Activated T-helper 9 cell treated with anti-CD3 and anti-CD28 coated beads, Interleukin-2, amount 50 U/mL, for 16 hours (primary cell): ENCODE measurements at regions not wholly inside any gene's neighbourhood (a gene's known extent, or its start where the extent isn't known, plus 50 kb on each side); places are given as distances from the start of the nearest gene placed in this dataset.

Experiments used
- DNase-seq: peaks from one replicate; pipeline ENCODE4 v3.0.0-alpha.2; 2020; ENCODE audit warnings: low read depth

DNA sequence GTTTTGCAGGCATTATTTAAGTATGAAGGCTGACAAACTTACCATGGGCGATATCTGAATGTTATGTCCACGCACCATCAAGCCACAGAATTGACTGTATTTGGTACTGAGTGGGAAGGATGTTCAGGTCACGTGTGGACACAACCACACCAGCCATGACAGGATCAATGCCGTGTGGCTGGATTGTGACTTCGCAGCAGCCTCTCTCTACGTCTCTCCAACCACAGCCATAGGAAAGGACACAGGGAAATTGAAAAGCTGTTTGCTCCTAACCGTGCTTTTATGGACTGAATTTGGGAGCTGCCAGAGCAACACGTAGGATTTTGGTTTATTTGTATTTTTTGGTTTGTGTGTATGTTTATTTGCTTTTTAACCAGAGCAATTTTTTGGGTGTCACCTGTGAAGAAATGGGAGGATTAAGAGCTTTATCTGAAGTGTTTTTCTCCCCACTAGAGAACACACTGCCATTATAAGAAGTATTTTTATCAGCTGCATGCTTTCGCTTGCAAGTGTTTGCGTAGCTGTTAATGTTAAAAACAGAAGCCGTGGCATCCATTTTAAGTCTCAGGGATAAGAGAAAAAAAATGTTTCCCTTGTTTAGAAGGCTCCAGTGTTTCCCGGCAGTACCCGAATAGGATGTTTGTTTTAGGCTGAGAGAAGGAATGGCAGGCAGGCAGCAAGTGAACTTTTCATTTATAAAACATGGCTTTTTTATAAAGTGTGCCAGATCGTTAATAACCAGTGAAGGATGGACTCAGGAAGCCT, 401.1 kb upstream of the NFE2L3 start:
- DNase-seq = no peak

DNA sequence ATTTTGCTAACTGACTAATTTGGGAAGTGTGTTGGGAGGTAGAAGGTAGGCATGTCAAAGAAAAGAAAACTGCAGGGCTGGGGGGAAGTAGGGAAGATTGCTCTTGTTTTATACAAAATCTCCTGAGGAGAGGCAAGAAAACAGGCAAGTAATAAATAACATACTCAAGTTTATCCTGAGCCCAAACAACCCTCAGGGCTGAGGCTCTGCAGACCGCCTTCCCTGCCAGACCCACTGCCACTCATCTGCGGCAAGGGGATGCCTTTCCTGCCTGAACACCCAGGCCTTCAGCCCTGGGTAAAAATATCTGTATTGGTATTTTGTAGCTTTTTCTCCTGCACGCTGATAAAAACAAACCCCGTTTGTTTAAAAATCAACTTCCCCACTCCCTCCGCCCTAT, 399.8 kb upstream of the NFE2L3 start:
- DNase-seq = no peak

DNA sequence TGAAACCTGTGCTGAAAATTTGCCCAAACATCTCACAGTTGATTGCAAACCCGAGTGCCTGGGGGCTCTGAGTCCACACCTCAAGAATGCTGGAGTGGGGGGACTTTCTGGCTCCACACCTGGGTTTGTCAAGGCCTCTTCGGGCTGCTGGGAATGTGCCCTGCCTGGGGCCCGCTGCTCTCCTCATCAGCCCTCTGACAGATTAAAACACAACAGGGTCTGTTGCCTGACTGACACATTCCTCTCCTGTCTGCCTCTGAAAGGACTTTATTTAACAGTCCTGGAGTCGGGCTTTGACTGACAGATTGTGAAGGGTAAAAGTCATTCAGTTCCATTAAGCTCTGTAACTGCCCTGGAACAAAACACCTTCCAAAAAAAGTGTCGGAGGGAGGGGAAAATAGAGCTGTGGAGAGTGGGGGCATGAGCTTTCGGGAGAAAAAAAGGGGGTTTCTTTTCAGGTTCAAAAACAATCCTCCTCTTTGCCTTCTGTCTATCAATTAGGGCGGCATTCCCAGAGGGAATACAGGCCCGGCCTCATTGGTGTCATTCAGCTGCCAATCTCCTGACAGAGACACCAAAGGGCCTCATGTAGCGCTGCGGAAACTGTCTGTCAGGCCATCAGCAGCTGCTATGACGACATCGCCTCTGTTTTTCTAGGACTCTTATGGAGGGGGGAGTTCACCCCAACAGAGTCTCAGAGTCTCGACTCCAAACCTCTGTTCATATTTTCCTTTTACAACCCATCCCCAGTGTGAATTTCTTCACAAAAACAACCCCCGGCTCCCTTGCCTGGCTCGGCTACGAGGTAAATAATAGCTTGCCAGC, 398.8 kb upstream of the NFE2L3 start:
- no peak for DNase-seq

DNA sequence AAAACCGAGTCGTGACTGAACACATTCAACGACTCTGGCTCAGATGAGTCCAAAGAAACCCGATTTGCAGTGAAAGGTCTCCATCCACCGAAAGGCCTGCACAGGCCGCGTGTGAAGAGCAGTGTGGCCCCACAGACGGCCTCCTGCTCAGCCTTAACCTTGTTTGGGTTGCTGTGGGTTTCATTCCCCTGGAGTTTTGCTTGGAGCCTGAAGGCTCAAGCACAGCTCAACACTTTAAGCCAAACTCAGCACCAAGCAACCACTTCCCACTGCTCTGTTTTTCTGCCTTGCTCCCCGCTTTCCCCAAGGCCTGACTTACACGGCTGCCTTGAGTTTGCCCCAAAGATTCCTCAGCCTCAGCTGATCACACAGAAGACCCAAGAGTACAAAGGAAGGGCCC, 398.2 kb upstream of the NFE2L3 start:
- no peak for DNase-seq

DNA sequence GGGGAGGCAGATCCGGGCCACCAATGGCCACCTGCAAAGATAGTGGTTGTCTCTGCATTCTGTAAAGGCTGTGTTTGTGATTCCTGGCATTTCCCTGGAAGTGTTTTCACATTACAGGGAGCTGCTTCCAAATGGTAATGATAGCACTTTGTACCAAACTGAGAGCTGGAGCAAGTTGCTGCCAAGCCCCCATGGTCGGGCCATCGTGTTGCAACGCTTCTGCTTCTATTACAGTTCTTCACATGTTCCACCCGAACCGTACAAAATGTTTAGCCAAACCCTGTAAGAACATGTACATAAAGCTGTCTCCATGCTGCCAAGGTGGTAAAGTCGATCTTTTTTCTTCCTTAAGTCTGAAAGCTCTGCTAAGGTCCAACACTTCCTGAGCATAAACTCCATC, 397.7 kb upstream of the NFE2L3 start:
- no peak for DNase-seq

DNA sequence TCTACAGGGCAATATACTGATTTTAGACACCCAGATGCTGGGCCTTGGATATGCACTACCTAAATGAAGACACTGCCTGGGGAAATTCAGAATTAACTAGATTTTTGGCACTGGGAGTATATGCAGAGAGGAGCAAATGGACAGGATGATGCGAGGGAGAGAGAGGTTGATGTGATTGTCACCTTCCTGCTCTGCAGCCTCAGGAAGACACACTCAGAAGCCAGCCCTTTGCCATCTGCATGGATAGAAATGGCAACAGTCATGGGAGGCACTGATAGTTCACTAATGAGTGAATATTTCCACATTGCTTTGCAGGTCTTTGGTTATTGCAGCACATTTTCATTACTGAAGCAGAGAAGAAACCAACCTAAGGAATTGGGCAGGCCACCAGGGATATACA, 397.2 kb upstream of the NFE2L3 start:
- DNase-seq = no peak

DNA sequence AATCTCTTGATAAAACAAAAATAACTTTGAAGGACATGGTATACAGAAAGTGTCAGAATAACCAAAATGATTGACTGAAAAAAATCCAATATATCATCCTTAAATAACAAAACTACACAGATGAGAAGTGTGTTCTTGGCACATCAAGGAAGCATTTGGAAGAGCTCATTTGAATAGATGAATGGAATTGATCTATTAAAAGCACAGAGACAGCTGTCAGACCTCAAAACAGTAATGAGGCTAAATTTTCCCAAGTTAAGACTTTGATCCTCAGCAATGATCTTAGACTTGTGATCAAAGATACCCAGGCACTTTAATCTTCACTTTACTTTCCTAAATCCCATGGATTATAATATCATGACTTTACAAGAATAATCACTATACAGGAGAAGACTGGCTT, 395.4 kb upstream of the NFE2L3 start:
- no peak for DNase-seq

DNA sequence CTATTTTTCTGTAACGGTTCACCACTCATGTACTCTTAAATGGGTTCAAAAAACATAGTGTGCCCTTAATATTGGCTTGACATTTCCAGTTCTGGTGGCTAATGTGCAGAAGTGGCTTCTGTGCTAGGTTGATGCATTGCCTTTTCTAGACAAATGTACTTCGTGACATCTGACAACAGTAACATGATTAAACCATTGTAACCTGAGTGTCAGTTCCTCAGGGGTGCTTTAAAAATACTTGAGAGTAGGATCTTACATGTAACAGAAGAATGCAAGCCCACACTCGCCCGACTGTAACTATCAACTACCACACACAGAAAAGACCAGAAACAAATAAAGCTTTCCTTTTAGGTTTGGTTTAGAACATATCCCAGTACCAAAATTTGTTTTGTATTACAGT, 393.4 kb upstream of the NFE2L3 start:
- no peak for DNase-seq

DNA sequence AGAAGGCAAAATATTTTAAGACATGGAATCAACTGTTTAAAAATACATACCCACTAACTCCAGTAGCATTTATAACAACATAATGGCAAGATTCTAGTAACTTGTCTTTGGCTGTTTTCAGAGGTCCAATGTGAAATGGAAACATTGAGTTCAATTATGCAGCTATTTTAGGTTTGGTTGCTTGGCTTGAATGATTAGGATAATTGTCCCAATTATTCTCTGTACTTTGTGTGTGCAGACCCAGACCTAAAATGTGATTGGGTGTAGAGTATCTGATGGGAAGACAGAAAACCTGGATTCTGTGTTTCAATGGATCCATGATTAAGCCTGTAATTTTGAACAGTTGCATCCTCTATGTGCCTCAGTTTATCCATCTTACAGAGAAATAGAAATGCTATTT, 392.7 kb upstream of the NFE2L3 start:
- DNase-seq = no peak

DNA sequence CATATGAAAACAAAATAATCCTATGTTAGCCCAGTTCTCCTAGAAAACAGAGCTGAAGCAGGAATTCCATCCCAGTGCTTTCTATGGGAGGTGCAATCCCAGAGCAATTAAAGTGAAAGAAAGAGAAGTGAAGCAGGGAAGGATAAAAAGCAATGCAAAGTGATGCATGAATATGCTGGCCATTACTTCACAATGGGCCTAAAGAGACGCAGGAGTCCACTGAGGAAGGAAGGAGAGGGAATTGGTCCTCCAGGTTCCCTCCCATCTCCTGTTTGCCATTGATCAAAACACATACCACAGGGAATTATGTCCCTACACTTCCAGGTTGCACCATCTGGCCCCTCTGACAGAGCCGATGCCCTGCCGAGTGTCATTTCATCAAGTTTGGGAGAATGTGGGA, 392.2 kb upstream of the NFE2L3 start:
- no peak for DNase-seq

DNA sequence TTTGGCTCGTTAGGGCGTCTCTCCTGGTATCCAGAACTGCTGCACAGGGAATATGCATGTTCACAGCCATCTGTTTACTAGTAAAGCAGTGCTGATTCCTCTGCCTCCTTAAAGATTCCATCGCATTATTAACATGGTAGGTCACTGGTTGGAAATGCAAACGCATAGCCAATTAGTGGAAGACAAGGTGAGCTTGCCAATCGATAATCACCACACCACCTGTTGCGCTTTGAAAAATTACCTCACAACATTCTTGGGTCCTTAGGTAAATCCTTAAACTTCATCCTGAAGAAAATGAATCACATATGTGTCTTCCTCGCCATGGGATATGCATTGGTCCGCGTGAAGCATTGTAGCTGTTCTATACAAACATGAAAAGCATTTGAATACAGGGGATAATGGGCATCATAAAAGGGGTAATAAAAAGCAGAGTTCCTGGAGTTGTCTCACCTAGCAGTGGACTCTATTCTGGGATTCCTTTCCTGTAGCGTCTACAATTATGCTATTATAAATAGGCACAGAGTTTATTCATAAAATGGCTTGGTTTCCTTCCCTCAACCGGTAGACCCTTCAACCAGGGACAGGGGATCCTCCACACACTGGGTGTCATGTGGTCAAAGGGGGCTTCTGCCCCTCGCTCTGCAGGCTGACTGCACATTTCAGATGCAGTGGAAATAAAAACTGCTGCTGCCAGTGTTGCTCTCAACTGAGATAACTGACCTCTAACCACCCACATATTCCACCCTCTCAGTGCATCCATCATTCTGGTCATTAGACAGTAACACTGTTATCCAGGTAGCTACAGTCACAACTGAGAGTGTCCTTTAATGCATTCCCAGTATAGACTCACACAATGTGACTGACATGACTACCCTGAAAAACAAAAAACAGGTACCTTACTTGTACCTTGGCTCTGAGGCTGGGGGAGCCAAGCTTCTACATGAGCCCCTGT, 389.2 kb upstream of the NFE2L3 start:
- DNase-seq = no peak

DNA sequence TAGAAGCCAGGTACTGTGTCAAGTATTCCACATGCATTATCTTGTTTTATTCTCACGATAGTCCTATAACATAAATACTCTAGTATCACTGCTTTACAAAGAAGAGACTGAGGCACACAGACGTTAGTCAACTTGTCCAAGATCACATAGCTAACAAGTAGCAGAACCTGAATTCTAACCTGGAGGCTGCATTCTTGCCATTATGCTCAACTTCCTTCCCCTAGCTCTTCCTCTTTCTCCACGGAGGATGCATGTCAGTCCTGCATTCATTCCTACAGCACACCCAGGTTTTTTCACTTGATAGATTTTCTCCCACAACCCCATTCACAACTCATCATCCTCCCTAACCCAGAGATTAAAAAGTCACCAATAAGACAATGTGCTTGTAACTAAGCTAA, 388.5 kb upstream of the NFE2L3 start:
- DNase-seq = no peak

DNA sequence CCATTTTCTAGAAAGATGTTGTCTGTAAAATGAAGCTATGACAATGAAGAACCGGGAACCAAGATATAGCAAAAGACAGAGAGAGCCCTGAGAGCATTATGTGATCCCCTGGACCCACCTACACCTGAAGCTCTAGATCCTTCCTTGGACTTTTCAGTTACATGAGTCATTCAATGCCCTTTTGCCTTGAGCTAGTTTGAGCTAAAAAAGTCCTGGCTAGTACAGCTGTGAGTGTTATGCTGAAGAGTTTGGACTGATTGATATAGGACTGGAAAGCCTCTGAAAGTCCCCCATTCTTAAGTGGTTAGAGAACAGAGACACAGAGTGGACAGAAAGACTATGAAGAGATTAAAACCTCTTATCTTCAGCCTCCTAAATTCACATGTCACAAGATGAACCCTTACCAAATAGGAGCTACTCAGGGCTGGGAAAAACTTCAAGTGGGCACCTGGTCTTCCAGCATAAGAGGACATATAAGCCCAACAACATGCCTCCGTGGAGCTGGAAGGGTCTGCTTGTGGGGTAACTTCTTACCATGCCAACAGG, 386.8 kb upstream of the NFE2L3 start:
- DNase-seq = no peak

DNA sequence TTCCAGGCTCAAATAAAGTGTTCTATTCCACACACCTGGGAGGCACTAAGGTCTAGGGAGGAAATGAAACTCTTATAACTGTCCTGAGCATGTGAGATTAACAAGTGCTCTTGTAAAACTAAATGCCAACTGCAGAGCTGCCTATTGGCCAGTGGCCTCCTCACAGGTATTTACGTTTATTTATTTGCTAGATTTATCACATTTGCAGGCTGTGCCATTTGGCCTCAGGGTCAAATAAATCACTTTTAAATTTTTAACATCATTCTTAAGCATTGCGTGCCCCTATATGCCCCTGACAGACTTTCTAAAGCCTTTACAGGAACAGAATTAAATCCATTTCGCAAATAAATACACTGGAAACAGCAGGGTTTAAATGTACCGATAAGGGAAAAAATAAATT, 381.8 kb upstream of the NFE2L3 start:
- DNase-seq = no peak

DNA sequence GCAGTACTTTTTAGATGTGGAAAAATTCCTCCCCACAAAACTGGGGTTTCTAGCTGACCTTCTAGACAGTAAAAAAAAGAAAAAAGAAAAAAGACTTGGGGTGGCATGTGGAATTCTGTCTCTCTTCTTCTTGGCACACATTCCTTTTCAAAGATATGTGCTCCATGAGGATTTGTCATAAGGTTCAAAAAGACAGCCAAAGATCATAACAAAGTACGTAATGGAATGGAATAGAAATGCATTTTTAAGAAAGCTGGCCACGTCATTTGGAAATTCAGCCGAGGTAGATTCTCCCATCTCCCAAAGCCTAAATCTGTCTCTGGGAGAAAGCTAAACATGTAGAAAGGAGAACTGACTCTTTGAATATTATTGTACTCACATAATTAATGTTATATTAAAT, 381.3 kb upstream of the NFE2L3 start:
- no peak for DNase-seq

DNA sequence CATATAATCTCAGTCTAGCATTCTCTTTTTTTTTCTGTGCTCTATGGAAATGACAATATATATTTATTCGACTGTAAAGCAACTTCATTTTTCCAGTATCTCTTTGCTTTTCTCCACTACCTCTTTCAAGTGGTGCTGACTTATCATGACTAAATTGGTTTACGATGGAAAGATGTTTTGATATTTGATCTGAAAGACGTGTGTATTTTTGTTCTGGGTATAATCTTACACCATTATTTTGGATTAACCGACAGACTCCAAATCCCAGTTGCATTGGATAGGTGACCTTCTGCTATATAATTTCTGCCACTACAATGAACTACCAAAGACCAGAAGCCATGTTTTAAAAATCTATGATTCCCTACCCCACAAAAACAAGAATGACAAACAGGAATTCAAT, 380.5 kb upstream of the NFE2L3 start:
- DNase-seq = no peak

DNA sequence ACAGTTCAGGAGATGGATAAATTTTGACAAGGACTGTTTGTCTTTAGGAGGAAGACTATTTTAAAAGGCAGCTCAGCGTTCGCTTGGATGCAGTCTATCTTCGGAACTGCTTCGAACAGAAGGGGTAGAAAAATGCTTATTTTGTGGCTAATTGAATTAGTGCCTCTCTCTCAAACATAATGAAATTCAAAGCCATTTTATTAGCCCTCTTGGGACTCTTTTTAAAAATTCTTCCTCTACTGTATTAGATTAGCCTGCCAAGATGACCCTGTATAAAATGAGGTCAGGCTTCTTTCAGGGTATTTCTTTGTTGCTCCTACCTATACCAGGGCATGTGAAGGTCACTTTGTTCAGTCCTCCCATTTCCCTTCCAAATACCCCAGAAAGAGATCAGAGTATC, 379.2 kb upstream of the NFE2L3 start:
- no peak for DNase-seq

DNA sequence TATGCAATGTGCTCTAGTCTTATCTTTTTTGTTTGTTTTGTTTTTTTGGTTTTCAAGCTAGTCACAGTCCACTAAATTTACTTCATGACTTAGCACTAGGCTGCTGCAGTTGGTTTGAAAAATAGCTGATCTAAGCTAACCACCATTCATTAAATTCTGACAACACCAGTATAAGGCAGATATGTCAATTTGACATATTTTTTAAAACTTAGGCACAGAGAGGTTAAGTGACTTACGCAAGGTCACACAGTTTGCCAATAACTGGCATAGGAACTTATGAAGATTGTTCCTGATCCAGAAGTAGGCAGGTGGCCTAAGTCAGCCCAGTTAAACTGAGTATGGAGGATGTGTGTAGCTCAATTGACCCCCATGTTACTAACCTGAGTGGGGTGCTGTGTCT, 377.3 kb upstream of the NFE2L3 start:
- DNase-seq = no peak

DNA sequence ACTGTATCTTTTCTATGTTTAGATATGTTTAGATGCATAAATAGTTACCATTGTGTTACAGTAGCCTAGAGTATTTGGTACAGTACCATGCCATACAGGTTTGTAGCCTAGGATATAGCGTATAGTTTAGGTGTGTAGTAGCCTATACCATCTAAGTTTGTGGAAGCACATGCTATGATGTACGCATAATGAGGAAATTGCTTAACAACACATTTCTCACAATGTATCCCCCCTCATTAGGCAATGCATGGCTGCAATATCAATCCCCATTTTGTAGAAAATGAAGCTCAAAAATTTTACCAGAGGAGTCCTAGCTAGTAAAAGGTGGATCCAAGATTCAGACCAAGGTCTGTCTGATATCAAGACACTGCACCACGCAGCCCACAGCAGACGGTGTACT, 376.4 kb upstream of the NFE2L3 start:
- DNase-seq = no peak

DNA sequence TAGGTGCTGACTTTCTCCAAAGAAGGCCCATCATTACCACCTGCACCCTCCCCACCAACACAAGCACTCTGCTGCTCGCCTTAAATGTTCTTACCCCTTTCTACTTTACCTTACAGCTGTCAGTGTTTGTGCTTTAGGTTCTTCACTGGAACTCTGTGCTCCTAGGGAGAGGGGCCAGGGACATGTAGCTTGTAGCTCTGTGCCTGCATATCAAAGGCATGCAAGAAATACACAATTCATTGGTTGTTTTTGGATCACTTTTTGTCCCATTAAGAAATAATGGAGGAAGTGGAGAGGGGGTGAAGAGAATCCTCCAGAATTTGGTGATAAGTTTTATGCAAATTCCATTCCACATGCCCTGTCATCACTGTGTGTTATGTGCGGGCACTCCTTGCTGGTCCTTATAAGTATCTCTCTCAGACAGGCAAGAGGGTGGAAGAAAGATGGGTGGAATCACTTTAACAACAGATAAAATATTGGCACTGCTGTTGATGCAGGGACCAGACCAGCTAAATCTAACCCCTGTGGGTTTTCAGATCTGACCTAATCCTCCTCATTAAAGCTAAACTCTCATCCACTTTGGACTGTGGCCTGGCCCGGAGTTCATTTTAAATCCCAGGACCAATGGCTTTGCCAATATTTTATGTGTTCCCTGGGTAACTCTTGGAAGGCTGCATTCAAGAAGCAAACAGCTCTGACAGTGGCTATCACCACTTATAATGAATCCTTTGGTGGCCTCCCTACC, 375.8 kb upstream of the NFE2L3 start:
- DNase-seq = no peak

DNA sequence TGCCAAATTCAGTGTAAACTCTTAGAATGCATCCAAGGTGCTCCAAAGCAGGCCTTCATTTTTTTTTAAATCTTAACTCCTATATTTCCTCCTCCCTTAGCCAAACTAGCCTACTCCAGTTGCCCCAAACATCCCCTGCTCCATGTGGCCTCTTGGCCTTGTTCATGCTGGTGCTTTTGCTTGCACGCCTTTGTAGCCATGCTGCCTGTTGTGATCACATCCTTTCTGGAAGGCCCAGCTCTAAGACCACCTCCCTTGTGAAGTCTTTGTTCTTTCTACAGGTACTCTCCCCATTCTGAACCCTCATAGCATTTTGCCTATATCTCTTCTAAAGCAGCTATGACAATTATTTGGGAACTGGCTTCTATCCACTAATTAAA, 375.3 kb upstream of the NFE2L3 start:
- no peak for DNase-seq
